HEK293 (cell line): ENCODE measurements at regions not wholly inside any gene's neighbourhood (a gene's known extent, or its start where the extent isn't known, plus 50 kb on each side); places are given as distances from the start of the nearest gene placed in this dataset.

Experiments
- CTCF ChIA-PET: fragments of 350-600 bp; formaldehyde crosslinking; extraction: SDS; loops from one replicate; lab custom pipeline; 2021; ENCODE audit warnings: antibody characterized with exemption; lab: Yijun Ruan, JAX
- POLR2A ChIA-PET: fragments of 300-600 bp; formaldehyde crosslinking; extraction: SDS; loops from one replicate; lab custom pipeline; 2020; ENCODE audit warnings: antibody characterized with exemption, inconsistent platforms; lab: Yijun Ruan, JAX
- H3K27ac ChIP-seq: fragments of 200-500 bp; sonication (Bioruptor generic); 2 replicates; pipeline ENCODE4 v1.5.1; 2014; ENCODE audit warnings: low read depth, low read length, control low read depth, inconsistent platforms; ENCODE audit errors: extremely low read depth
- H3K36me3 ChIP-seq, 2 experiments: fragments of 200-500 bp in 1 of 2; sonication (Bioruptor generic) in 1 of 2; 1 replicate in 1 of 2; 2 replicates in 1 of 2; pipeline ENCODE4 v1.5.1; 2014 to 2017; ENCODE audit warnings: inconsistent platforms in 2 of 2, low read length in 2 of 2; ENCODE audit not compliant: control insufficient read depth in 2 of 2, insufficient read depth in 1 of 2
- H3K4me1 ChIP-seq: fragments of 200-500 bp; sonication (Bioruptor generic); 2 replicates; pipeline ENCODE4 v1.5.1; 2014; ENCODE audit warnings: mild to moderate bottlenecking, low read length, inconsistent platforms; ENCODE audit not compliant: control insufficient read depth, insufficient read depth
- H3K4me3 ChIP-seq: 2 replicates; pipeline ENCODE4 v1.5.1; 2011; ENCODE audit warnings: low read depth, mild to moderate bottlenecking, control low read depth, low read length, moderate library complexity
- H3K9me3 ChIP-seq: fragments of 200-500 bp; sonication (Bioruptor generic); 2 replicates; pipeline ENCODE4 v1.5.1; 2014; ENCODE audit warnings: low read depth, low read length, inconsistent platforms; ENCODE audit not compliant: control insufficient read depth, insufficient read depth
- BCL11A ChIP-seq: fragments of 450-650 bp; formaldehyde crosslinking; IDR thresholded peaks from 2 replicates; pipeline ENCODE4 v1.5.1; 2016; ENCODE audit warnings: low read depth, missing biosample characterization, missing genetic modification characterization
- BCL11B ChIP-seq: fragments of 450-650 bp; formaldehyde crosslinking; IDR thresholded peaks from 2 replicates; pipeline ENCODE4 v1.5.1; 2016; ENCODE audit warnings: low read depth, missing biosample characterization, missing genetic modification characterization
- KLF1 ChIP-seq: fragments of 450-650 bp; formaldehyde crosslinking; IDR thresholded peaks from 2 replicates; pipeline ENCODE4 v1.5.1; 2016; ENCODE audit warnings: missing biosample characterization, missing genetic modification characterization
- KLF10 ChIP-seq: fragments of 450-650 bp; IDR thresholded peaks from 2 replicates; pipeline ENCODE4 v1.5.1; 2018; ENCODE audit warnings: missing biosample characterization, mild to moderate bottlenecking, missing genetic modification characterization
- KLF7 ChIP-seq: fragments of 450-650 bp; formaldehyde crosslinking; IDR thresholded peaks from 2 replicates; pipeline ENCODE4 v1.5.1; 2016; ENCODE audit warnings: missing biosample characterization, missing genetic modification characterization, borderline replicate concordance
- ZFHX2 ChIP-seq: fragments of 450-650 bp; formaldehyde crosslinking; conservative IDR thresholded peaks from 2 replicates; pipeline ENCODE4 v1.5.1; 2016; ENCODE audit warnings: missing biosample characterization, missing genetic modification characterization
- ZNF132 ChIP-seq: fragments of 450-650 bp; formaldehyde crosslinking; IDR thresholded peaks from 2 replicates; pipeline ENCODE4 v1.5.1; 2017; ENCODE audit warnings: missing biosample characterization, missing genetic modification characterization, borderline replicate concordance
- ZNF138 ChIP-seq: fragments of 450-650 bp; formaldehyde crosslinking; IDR thresholded peaks from 2 replicates; pipeline ENCODE4 v1.5.1; 2016; ENCODE audit warnings: missing biosample characterization, missing genetic modification characterization, borderline replicate concordance
- ZNF155 ChIP-seq: fragments of 450-650 bp; formaldehyde crosslinking; IDR thresholded peaks from 2 replicates; pipeline ENCODE4 v1.5.1; 2016; ENCODE audit warnings: missing biosample characterization, missing genetic modification characterization
- ZNF175 ChIP-seq: fragments of 450-650 bp; formaldehyde crosslinking; IDR thresholded peaks from 2 replicates; pipeline ENCODE4 v1.5.1; 2016; ENCODE audit warnings: missing biosample characterization, missing genetic modification characterization
- ZNF214 ChIP-seq: fragments of 450-650 bp; formaldehyde crosslinking; IDR thresholded peaks from 2 replicates; pipeline ENCODE4 v1.5.1; 2017; ENCODE audit warnings: missing biosample characterization, mild to moderate bottlenecking, missing genetic modification characterization, borderline replicate concordance
- ZNF335 ChIP-seq: fragments of 450-650 bp; formaldehyde crosslinking; conservative IDR thresholded peaks from 2 replicates; pipeline ENCODE4 v1.5.1; 2016; ENCODE audit warnings: missing biosample characterization, missing genetic modification characterization
- ZNF433 ChIP-seq: fragments of 450-650 bp; formaldehyde crosslinking; IDR thresholded peaks from 2 replicates; pipeline ENCODE4 v1.5.1; 2016; ENCODE audit warnings: missing biosample characterization, missing genetic modification characterization, low read depth
- ZNF600 ChIP-seq: fragments of 450-650 bp; formaldehyde crosslinking; IDR thresholded peaks from 2 replicates; pipeline ENCODE4 v1.5.1; 2016; ENCODE audit warnings: missing biosample characterization, missing genetic modification characterization
- TF ChIP-seq, protein P1 (sequence below): fragments of 450-650 bp; formaldehyde crosslinking; IDR thresholded peaks from 2 replicates; pipeline ENCODE4 v1.5.1; 2016; ENCODE audit warnings: missing biosample characterization, missing genetic modification characterization
- TF ChIP-seq, protein P2 (sequence below): fragments of 450-650 bp; formaldehyde crosslinking; IDR thresholded peaks from 2 replicates; pipeline ENCODE4 v1.5.1; 2016; ENCODE audit warnings: missing biosample characterization, missing genetic modification characterization
- TF ChIP-seq, protein P3 (sequence below): IDR thresholded peaks from 2 replicates; pipeline ENCODE4 v1.6.1; 2011; ENCODE audit warnings: mild to moderate bottlenecking, low read depth, low read length, borderline replicate concordance
- TF ChIP-seq, protein P4 (sequence below): fragments of 450-650 bp; formaldehyde crosslinking; conservative IDR thresholded peaks from 2 replicates; pipeline ENCODE4 v1.5.1; 2016; ENCODE audit warnings: low read depth, missing biosample characterization, missing genetic modification characterization
- TF ChIP-seq, protein P5 (sequence below): fragments of 450-650 bp; formaldehyde crosslinking; IDR thresholded peaks from 2 replicates; pipeline ENCODE4 v1.5.1; 2016; ENCODE audit warnings: missing biosample characterization, missing genetic modification characterization

DNA sequence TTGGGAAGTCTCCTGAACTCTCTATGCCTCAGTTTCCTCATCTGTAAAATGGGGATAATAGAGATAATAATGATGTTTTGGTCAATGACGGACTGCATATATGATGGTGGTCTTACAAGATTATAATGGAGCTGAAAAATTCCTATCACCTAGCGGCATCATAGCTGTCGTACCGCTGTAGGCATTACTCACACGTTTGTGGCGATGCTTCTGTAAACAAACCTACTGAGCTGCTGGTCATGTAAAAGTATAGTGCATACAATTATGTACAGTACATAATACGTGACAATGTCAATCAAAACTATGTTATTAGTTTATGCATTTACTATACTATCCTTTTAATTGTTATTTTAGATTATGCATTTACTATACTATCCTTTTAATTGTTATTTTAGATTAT is 339.1 kb upstream of the NPVF start:
- no peaks in the 10 kb centered on the region for H3K4me1 ChIP-seq
- POLR2A ChIA-PET, result no interaction called here
- no peaks in the 10 kb centered on the region for H3K36me3 ChIP-seq
- no peak overlapping the region for H3K4me3 ChIP-seq
- H3K27ac ChIP-seq, result no peak overlapping the region
- TF ChIP-seq ZNF132 (tag by site-specific recombination), result no peak
- TF ChIP-seq, protein P1, sequence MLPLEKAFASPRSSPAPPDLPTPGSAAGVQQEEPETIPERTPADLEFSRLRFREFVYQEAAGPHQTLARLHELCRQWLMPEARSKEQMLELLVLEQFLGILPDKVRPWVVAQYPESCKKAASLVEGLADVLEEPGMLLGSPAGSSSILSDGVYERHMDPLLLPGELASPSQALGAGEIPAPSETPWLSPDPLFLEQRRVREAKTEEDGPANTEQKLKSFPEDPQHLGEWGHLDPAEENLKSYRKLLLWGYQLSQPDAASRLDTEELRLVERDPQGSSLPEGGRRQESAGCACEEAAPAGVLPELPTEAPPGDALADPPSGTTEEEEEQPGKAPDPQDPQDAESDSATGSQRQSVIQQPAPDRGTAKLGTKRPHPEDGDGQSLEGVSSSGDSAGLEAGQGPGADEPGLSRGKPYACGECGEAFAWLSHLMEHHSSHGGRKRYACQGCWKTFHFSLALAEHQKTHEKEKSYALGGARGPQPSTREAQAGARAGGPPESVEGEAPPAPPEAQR (tag by site-specific recombination), result no peak
- no peak for TF ChIP-seq ZNF335
- TF ChIP-seq KLF1, result no peak
- no peak for TF ChIP-seq ZNF175 (tag by site-specific recombination)
- no peak for TF ChIP-seq ZNF138 (tag by site-specific recombination)
- TF ChIP-seq ZNF155 (tag by site-specific recombination), result no peak
- TF ChIP-seq KLF7, result no peak
- TF ChIP-seq ZNF433 (tag by site-specific recombination), result no peak
- TF ChIP-seq, protein P2, sequence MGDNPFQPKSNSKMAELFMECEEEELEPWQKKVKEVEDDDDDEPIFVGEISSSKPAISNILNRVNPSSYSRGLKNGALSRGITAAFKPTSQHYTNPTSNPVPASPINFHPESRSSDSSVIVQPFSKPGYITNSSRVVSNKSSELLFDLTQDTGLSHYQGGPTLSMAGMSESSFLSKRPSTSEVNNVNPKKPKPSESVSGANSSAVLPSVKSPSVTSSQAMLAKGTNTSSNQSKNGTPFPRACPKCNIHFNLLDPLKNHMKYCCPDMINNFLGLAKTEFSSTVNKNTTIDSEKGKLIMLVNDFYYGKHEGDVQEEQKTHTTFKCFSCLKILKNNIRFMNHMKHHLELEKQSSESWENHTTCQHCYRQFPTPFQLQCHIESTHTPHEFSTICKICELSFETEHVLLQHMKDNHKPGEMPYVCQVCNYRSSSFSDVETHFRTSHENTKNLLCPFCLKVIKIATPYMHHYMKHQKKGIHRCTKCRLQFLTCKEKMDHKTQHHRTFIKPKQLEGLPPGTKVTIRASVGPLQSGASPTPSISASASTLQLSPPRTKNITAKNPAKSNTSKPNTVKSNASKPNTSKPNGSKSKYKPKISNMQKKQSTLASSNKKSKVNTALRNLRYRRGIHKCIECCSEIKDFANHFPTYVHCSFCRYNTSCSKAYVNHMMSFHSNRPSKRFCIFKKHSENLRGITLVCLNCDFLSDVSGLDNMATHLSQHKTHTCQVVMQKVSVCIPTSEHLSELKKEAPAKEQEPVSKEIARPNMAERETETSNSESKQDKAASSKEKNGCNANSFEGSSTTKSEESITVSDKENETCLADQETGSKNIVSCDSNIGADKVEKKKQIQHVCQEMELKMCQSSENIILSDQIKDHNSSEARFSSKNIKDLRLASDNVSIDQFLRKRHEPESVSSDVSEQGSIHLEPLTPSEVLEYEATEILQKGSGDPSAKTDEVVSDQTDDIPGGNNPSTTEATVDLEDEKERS, result no peak
- TF ChIP-seq ZNF600, result no peak
- TF ChIP-seq ZFHX2, result no peak
- TF ChIP-seq, protein P3, sequence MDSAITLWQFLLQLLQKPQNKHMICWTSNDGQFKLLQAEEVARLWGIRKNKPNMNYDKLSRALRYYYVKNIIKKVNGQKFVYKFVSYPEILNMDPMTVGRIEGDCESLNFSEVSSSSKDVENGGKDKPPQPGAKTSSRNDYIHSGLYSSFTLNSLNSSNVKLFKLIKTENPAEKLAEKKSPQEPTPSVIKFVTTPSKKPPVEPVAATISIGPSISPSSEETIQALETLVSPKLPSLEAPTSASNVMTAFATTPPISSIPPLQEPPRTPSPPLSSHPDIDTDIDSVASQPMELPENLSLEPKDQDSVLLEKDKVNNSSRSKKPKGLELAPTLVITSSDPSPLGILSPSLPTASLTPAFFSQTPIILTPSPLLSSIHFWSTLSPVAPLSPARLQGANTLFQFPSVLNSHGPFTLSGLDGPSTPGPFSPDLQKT, result no peak
- TF ChIP-seq ZNF214 (tag by site-specific recombination), result no peak
- no peak for TF ChIP-seq KLF10 (tag by site-specific recombination)
- TF ChIP-seq BCL11A, result no peak
- TF ChIP-seq, protein P4, sequence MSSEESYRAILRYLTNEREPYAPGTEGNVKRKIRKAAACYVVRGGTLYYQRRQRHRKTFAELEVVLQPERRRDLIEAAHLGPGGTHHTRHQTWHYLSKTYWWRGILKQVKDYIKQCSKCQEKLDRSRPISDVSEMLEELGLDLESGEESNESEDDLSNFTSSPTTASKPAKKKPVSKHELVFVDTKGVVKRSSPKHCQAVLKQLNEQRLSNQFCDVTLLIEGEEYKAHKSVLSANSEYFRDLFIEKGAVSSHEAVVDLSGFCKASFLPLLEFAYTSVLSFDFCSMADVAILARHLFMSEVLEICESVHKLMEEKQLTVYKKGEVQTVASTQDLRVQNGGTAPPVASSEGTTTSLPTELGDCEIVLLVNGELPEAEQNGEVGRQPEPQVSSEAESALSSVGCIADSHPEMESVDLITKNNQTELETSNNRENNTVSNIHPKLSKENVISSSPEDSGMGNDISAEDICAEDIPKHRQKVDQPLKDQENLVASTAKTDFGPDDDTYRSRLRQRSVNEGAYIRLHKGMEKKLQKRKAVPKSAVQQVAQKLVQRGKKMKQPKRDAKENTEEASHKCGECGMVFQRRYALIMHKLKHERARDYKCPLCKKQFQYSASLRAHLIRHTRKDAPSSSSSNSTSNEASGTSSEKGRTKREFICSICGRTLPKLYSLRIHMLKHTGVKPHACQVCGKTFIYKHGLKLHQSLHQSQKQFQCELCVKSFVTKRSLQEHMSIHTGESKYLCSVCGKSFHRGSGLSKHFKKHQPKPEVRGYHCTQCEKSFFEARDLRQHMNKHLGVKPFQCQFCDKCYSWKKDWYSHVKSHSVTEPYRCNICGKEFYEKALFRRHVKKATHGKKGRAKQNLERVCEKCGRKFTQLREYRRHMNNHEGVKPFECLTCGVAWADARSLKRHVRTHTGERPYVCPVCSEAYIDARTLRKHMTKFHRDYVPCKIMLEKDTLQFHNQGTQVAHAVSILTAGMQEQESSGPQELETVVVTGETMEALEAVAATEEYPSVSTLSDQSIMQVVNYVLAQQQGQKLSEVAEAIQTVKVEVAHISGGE (tag by site-specific recombination), result no peak
- no peak for TF ChIP-seq BCL11B (tag by site-specific recombination)
- TF ChIP-seq, protein P5, sequence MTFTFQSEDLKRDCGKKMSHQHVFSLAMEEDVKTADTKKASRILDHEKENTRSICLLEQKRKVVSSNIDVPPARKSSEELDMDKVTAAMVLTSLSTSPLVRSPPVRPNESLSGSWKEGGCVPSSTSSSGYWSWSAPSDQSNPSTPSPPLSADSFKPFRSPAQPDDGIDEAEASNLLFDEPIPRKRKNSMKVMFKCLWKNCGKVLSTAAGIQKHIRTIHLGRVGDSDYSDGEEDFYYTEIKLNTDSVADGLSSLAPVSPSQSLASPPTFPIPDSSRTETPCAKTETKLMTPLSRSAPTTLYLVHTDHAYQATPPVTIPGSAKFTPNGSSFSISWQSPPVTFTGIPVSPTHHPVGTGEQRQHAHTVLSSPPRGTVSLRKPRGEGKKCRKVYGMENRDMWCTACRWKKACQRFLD (tag by site-specific recombination), result no peak
- TF ChIP-seq, all 188 proteins: peak for 0
- H3K9me3 ChIP-seq, result no peaks in the 10 kb centered on the region
- CTCF ChIA-PET, result interaction anchor here (0.6 to 8.7 kb wide), 16 partner anchors 18 to 312 kb away, joined by 3 to 280 read pairs (median 4); no protein-coding TSS in a partner anchor
